OCI-LY3 (cell line): ENCODE measurements at regions not wholly inside any gene's neighbourhood (a gene's known extent, or its start where the extent isn't known, plus 50 kb on each side); places are given as distances from the start of the nearest gene placed in this dataset.

Source experiments
- H2AFZ ChIP-seq: fragments of 200-600, 300-600 bp; shearing (Covaris generic); 2 replicates; pipeline ENCODE4 v1.6.0; 2014; ENCODE audit warnings: antibody characterized with exemption, low read depth, low read length
- H3K27ac ChIP-seq: fragments of 200-600, 300-600 bp; sonication (generic); 2 replicates; pipeline ENCODE4 v1.5.1; 2014; ENCODE audit warnings: mild to moderate bottlenecking, low read length, moderate library complexity, mixed read lengths
- H3K27me3 ChIP-seq: fragments of 200-600, 300-600 bp; sonication (generic); 2 replicates; pipeline ENCODE4 v1.6.1; 2014; ENCODE audit warnings: low read depth, low read length, mixed read lengths
- H3K36me3 ChIP-seq: fragments of 200-600, 300-600 bp; sonication (generic); replicated peaks from 2 replicates; pipeline ENCODE3; 2014; ENCODE audit warnings: low read depth, low read length, mixed read lengths
- H3K4me1 ChIP-seq: fragments of 300-600, 200-600 bp; sonication (generic); 2 replicates; pipeline ENCODE4 v1.6.1; 2014; ENCODE audit warnings: low read length, mixed read lengths
- H3K4me2 ChIP-seq: fragments of 200-600, 300-600 bp; sonication (generic); 2 replicates; pipeline ENCODE4 v1.6.1; 2014; ENCODE audit warnings: low read length, mixed read lengths
- H3K4me3 ChIP-seq: fragments of 300-600, 200-600 bp; sonication (generic); 2 replicates; pipeline ENCODE4 v1.5.1; 2014; ENCODE audit warnings: antibody characterized with exemption, mild to moderate bottlenecking, low read length, moderate library complexity
- H3K79me2 ChIP-seq: fragments of 300-600, 200-600 bp; shearing (Covaris generic); 2 replicates; pipeline ENCODE4 v1.6.1; 2014; ENCODE audit warnings: mild to moderate bottlenecking, low read length, mixed read lengths
- H3K9ac ChIP-seq: fragments of 300-600, 200-600 bp; shearing (Covaris generic); 2 replicates; pipeline ENCODE4 v1.6.0; 2014; ENCODE audit warnings: mild to moderate bottlenecking, low read length, moderate library complexity
- H3K9me3 ChIP-seq: fragments of 200-600, 300-600 bp; shearing (Covaris generic); 2 replicates; pipeline ENCODE4 v1.6.1; 2014; ENCODE audit warnings: low read length, mixed read lengths; ENCODE audit not compliant: insufficient read depth
- H4K20me1 ChIP-seq: fragments of 200-600, 300-600 bp; sonication (generic); 2 replicates; pipeline ENCODE4 v1.6.1; 2016; ENCODE audit warnings: low read length, mixed read lengths; ENCODE audit not compliant: insufficient read depth
- CTCF ChIP-seq: fragments of 200-600, 300-600 bp; sonication (generic); IDR thresholded peaks from 2 replicates; pipeline ENCODE4 v1.5.1; 2014; ENCODE audit warnings: antibody characterized with exemption, low read length, low read depth
- EZH2phosphoT487 ChIP-seq: fragments of 200-600 bp; shearing (Covaris generic); IDR thresholded peaks from 2 replicates; pipeline ENCODE4 v1.6.1; 2018; ENCODE audit warnings: antibody characterized with exemption, mixed run types, low read depth

DNA sequence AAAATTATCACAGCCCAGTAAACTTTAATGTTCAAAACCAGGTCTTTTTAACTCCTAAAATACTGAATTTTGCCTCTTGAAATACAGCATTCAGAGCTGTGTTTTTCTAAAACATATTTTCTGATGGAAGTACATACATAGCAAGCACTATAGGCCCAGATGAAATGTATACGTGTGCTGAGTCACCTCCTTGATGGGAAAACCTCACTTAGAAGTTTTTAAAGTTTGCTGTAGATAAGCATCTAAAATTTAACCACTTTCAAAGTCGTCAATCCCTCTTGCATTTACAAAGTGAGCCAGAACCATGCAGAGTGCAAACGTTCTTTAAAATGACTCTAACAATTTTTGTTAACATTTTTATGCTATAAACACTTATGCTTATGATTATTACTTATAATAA is 618.8 kb downstream of the RPS29 start:
- Histone ChIP-seq H3K27ac (no peak overlapping the region), H3K4me2 (no peak overlapping the region), H3K36me3 (no peaks in the 10 kb centered on the region), H3K4me1 (no peaks in the 10 kb centered on the region), H3K27me3 (no peaks in the 10 kb centered on the region), H2AFZ (no peak overlapping the region), H3K9me3 (no peaks in the 10 kb centered on the region), H3K4me3 (no peak overlapping the region), H3K79me2 (no peaks in the 10 kb centered on the region), H4K20me1 (no peaks in the 10 kb centered on the region), H3K9ac (no peak overlapping the region)
- TF ChIP-seq EZH2phosphoT487 (no peak), CTCF (no peak)

DNA sequence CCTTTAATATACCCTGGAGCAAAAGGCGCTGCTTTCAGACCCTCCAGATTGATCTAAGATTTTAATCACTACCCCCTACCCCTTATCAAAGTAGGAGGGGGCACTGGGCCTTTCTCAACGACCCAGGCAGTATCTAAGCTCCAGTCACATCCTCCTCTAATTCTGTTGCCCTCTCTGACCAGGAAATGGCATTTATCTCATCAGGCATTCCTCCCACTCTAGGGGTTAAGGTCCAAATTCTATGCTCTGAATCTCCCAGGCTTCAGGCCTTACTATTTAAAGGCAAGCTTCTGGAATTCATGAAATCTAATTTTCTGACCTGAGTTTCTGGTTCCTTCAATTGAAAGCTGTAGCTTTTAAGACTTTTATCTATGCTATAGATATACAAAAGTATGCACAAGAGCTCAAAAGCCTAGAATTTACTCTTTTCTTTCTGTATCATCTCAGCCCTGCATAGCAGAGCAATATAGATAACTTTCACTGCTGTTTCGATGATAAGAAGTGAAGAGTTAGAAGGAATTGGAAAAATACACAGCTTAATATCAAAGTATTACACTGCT is 622.9 kb downstream of the RPS29 start:
- no peak overlapping the region for H3K27ac ChIP-seq
- TF ChIP-seq CTCF (no peak), EZH2phosphoT487 (no peak)
- H3K27me3 ChIP-seq = no peaks in the 10 kb centered on the region
- H3K9me3 ChIP-seq = no peaks in the 10 kb centered on the region
- no peak overlapping the region for H3K4me3 ChIP-seq
- H3K36me3 ChIP-seq = no peaks in the 10 kb centered on the region
- H3K9ac ChIP-seq = no peak overlapping the region
- no peaks in the 10 kb centered on the region for H3K4me1 ChIP-seq
- no peak overlapping the region for H3K4me2 ChIP-seq
- H2AFZ ChIP-seq = no peak overlapping the region
- H4K20me1 ChIP-seq = no peaks in the 10 kb centered on the region
- no peaks in the 10 kb centered on the region for H3K79me2 ChIP-seq

DNA sequence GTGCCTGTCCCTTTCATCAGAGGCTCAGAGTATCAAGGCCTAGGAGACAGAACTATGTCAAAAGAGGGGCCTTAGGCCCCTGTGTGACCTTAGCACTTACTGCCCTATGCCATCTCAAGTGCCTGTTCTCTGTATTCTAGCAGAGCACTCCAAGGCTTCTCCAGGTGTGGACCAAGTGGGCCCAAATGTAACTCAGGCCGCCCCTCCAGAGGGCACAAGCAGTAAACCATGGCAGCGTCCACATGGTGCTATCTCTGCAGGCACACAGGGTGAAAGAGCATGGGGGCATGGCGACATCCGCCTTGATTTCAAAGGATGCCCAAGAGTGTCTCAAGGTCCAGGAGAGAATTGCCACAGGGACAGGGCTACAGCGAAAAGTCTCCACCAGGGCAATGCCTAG is 628.7 kb downstream of the RPS29 start:
- Histone ChIP-seq H3K4me2 (no peak overlapping the region), H3K36me3 (no peaks in the 10 kb centered on the region), H3K4me3 (no peak overlapping the region), H3K9ac (no peak overlapping the region), H2AFZ (no peak overlapping the region), H4K20me1 (no peaks in the 10 kb centered on the region), H3K79me2 (no peaks in the 10 kb centered on the region), H3K27me3 (no peaks in the 10 kb centered on the region), H3K27ac (no peak overlapping the region), H3K9me3 (no peaks in the 10 kb centered on the region), H3K4me1 (no peaks in the 10 kb centered on the region)
- no peak for TF ChIP-seq CTCF

GRCh38 chr14:48955857-48956256 is 630.3 kb downstream of the RPS29 start:
- Histone ChIP-seq H3K27ac (no peak overlapping the region), H3K4me2 (no peak overlapping the region), H4K20me1 (no peaks in the 10 kb centered on the region), H2AFZ (no peak overlapping the region), H3K9me3 (no peaks in the 10 kb centered on the region), H3K4me1 (no peaks in the 10 kb centered on the region), H3K27me3 (no peaks in the 10 kb centered on the region), H3K4me3 (no peak overlapping the region), H3K9ac (no peak overlapping the region), H3K79me2 (no peaks in the 10 kb centered on the region), H3K36me3 (no peaks in the 10 kb centered on the region)
- TF ChIP-seq CTCF (no peak), EZH2phosphoT487 (no peak)
